HG02642 (cell line): ENCODE measurements at regions not wholly inside any gene's neighbourhood (a gene's known extent, or its start where the extent isn't known, plus 50 kb on each side); places are given as distances from the start of the nearest gene placed in this dataset.
"Not testable (repeated sequence)": the region's sequence is repeated elsewhere in the genome, so short reads cannot be mapped to it uniquely, and the experiment has no call there.

Source experiments
- ATAC-seq: cut with Tn5 transposase; IDR thresholded peaks from one replicate; pipeline ENCODE4 v1.9.1; 2021; ENCODE audit warnings: mild to moderate bottlenecking; ENCODE audit not compliant: unreplicated experiment, poor library complexity

DNA sequence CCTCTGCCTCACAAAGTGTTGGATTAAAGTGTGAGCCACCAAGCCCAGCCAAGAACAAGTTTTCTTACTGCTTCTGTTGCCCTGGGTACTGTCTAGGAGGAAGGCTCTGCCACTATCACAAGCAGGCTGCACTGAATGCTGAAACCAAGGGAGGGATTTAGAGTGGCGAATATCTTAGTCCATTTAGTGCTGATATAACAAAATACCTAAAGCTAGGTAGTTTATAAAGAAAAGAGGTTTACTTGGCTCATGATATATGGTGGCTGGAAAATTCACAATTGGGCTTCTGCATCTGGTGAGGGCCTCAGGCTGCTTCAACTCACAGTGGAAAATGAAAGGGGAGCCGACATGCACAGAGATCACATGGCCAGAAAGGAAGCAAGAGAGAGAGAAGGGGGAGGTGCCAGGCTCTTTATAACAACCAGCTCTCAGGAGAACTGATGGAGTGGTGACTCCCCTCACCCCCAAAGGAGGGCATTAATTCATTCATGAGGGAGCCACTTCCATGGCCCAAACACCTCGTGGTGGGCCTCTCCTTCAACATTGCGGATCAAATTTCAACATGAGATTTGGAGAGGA, 146.0 kb upstream of the SERPINE2 start:
- ATAC-seq, result no peak

DNA sequence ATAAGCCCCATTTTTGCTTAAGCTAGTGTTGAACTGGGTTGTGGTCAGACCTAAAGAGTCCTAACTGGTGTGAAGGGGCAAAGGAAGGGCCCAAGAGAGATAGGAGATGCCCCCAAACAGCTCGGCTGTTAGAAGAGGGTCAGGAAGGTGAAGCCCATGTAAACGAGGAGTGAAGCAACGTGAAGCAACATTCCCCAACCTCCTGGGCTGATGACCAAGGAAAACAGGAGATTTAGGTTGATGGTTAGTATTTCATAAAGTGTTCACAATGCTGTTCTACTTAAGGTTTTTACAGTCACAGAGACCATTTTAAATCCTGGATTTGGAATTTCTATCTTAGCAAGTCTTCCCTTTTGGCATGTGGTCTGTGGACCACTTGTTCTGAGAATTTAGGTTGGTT, 144.0 kb upstream of the SERPINE2 start:
- no peak for ATAC-seq

DNA sequence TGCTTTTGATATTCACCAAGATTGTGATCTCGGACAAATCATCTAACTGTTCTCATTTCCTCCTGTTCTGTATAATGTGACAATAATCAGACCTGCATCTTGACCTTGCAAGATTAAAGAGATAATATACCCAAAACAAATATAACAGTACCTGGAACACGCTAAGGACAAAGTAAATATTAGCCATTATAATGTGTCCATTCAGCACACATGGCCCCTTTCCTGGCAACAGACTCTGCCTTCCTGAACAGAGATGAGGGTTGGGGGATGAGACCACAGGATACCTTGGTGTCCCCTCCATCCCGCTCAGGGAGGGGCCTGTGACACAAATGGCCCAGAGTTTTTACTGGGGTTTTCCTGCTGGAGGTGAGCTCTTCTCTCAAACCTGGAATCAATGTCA, 143.4 kb upstream of the SERPINE2 start:
- no peak for ATAC-seq

DNA sequence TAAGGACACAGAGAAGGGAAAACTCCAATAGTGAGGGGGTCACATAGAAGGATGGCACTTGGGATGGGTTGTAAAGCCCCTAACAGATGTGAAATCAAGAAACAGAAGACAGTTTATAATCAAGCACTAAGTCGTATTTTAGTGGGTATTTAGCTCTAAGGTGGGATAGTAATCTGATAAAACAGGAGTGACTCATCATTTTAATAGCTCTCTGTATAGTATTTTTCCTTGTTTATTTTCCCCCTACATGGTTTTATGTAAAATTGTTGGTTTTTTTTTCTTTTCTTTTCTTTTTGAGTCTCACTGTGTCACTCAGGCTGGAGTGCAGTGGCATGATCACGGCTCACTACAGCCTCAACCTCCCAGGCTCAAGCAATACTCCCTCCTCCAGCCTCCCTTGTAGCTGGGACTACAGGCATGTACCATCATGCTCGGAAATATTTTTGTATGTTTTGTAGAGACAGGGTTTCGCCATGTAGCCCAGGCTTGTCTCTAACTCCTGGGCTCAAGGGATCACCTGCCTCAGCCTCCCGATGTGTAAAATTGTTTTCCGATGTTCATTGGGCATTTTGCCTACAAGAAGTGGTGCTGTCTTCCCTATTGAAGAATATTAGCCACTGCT, 142.6 kb upstream of the SERPINE2 start:
- ATAC-seq, result no peak

DNA sequence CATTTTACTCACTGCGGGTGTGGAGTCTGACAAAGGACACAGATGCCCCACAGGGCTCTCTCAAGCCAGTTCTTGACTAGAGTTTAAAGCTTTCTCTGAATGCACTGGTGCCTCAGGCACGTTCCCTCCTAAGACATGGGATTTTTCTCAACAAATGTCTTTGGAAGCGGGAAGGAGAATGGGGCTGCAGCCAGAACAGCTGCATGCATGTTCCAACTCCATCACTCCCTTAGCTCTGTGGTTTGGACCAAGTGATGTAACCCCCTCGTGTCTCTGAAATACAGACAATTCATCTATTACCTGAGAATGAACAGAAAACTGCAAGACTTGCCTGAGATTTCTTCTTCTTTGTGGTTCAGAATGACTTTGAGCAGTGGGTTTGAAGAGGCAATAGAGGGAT, 141.7 kb upstream of the SERPINE2 start:
- no peak for ATAC-seq

DNA sequence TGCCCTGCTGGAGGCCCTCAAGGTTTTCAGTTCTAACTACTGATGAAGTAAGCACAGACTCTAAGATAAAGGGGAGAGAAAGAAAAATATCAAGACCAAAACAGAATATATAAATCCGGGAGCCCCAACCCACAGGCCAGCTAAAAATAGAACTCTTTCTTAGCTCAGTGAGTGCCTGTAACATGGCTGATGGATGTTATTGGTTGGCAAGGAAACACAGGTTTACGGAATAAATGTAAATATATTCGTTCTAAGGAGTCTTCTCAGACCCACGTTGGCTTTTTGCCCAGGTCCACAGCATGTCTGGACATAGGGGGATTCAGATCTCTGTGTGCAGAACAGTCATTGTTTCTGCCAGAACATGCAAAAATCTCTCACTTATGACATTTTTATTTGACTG, 139.0 kb upstream of the SERPINE2 start:
- ATAC-seq, result no peak

DNA sequence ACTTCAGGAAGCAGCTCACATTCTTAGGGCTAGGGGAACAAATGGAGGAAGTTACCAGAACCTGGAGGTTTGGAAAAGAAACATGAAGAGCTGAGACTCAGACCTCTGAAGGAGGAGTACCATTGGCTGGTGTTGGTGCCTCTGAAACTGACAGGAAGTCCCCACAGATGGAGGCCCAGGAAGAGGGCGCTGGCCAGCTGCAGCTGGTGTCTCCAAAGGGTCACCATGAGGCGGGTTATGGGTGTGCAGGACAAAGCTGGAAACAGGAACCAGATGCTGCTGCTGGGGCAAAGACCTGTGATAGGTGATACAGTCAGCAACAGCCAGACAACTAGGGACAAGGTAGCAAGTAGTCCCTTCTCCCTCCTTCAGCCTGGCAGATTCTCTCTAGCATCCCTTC, 136.5 kb upstream of the SERPINE2 start:
- ATAC-seq, result no peak

DNA sequence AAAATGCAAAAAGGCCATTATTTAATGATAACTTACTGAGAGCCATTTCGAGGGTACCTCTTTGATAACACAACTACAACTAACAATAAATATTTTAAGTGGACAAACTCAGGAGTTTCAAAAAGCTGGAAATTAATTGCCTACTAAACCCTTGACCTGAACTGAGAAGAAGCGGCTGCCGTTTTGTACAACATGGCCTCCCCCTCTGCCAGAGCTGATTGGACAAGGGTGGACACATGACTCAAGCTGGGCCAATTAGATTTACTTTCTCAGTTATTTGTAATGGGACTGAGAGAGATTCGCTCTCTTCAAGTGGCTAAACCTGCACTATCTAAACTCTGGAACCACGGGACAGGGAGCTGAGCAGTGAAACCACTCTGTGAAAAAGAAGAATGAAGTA, 135.9 kb upstream of the SERPINE2 start:
- no peak for ATAC-seq

DNA sequence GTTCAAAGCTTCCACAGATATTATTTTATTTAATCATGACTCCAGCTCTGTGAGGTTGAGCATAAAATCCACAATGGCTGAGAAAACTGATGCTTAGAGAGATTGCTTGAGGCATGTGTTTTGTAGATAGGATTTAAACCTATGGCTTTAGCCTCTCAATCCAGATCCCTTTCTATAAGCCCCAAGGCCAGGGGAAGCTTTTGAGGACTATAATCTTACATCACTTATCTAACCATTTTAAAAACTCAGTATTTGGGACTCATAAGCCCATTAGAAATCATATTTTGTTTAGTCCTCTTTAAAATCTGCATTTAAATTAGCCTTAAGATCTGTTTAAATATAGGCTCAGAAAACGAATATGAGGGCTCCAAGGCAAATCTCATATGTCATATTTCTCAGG, 135.4 kb upstream of the SERPINE2 start:
- no peak for ATAC-seq

DNA sequence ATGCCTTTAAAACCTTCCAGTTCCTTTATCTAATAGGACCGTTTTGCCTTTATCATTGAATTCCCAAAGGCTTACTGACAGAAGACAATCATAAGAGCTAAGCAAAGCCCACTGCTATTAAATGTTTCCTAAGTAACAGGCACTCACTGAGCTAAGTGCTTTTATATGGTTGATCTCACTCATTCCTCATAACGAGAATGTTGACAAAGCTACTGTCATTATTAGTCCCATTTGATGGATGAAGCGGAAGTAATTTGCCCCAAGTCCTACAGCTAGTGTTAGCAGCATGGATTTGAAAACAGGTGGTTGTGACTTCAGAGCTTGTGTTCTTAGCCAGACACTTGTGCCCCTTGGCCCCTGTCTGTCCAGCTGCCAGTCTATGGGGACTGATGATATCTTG, 134.8 kb upstream of the SERPINE2 start:
- no peak for ATAC-seq

DNA sequence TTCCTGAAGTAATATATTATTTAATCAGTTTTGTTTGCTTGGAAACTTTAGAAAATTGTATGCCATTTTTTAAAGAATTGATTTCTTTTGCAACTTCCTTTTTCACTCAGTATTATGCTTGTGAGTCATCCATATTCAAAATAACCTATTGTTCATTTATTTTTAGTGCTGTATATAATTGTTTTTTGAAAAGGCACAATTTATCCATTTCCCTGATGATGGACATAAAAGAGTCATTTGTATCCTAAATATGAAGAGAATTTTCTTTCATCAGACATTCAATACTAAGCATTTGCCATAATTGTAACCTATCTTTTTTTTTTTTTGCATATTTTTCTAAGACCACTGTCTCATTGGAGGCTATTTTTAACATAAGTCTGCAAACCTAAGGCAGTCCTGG, 134.1 kb upstream of the SERPINE2 start:
- ATAC-seq, result no peak

DNA sequence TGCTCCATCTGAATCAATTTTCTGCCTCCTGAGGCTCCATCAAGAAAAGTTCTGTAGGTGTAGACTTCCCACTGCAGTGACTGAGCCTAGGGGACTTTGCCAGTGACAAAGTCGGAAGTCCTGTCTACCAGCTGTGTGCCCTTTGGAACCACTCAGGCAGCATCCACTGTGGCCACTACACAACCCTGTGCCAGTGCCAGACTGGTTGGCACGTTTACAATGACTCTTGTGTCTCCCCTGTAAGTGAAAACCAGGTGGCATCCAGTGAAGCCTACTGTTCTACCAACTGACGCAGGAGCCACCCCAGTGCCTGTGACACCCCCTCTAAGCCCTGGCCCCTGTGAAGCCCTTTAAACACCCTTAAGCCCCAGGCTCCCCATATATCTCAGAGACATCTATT, 132.1 kb upstream of the SERPINE2 start:
- no peak for ATAC-seq

DNA sequence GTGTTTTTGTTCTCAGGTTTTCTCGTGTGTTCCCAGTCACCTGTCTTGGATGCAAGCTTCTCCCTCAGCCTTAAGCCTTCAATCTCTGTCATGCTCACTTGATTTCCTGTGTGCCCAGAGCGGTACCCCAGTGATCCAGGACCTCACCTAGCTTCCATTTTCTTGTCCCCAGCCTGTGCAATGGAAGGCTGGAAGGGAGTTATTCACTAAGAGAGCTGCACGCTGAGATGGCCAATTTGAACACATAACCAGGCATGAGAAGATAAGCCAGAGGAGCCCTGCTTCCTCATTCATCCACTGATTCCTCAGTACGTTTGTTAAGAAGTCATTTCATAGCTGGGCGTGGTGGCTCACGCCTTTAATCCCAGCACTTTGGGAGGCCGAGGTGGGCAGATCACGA, 130.8 kb upstream of the SERPINE2 start:
- ATAC-seq, result no peak

DNA sequence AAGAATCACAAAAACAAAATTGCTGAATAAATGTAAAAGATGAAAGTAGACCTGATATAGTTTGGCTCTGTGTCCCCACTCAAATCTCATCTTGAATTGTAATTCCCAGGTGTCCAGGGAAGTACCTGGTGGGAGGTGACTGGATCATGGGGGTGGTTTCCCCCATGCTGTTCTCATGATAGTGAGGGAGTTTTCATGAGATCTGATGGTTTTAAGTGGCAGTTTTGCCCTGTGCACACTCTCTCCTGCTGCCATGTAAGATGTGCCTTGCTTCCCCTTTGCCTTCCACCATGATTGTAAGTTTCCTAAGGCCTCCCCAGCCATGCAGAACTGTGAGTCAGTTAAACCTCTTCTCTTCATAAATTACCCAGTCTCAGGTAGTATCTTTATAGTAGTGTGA, 128.7 kb upstream of the SERPINE2 start:
- ATAC-seq, result not testable (repeated sequence)

DNA sequence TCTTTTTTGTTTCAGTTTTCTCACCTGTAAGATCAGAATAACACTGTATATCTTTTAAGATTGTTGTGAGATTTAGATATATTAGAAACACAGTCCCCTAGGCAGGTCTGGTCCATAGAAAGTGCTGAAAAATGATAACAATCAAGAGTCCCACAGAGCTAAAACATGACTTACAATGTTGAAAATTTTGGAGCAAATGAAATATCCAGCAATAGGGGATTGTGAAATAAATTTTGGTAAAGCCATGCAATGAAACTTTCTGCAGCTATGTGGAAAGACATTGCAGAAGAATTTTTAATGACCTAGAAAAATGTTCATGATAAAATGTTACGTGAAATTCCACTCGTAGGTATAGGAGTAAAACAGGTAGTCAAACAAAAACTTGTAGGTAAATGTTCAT, 127.6 kb upstream of the SERPINE2 start:
- ATAC-seq, result no peak

DNA sequence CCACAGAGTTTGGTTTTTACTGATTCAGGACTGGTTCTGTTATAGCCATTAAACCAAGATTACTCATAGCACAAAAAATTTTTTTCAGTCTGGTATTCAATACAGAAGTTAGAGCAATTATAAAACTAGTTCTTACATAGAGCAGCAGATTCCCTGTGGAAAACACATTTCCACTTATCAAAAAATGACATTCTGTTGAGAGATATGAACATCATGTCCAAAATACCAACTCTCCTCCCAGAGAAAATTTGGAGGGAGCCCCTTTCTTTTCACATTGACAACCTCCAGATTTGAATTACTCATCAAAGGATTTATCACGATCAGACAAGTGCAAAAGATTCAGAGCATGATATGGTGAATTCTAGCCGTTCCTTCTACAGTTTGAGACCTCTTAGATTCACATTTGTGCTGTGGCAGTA, 126.8 kb upstream of the SERPINE2 start:
- no peak for ATAC-seq

DNA sequence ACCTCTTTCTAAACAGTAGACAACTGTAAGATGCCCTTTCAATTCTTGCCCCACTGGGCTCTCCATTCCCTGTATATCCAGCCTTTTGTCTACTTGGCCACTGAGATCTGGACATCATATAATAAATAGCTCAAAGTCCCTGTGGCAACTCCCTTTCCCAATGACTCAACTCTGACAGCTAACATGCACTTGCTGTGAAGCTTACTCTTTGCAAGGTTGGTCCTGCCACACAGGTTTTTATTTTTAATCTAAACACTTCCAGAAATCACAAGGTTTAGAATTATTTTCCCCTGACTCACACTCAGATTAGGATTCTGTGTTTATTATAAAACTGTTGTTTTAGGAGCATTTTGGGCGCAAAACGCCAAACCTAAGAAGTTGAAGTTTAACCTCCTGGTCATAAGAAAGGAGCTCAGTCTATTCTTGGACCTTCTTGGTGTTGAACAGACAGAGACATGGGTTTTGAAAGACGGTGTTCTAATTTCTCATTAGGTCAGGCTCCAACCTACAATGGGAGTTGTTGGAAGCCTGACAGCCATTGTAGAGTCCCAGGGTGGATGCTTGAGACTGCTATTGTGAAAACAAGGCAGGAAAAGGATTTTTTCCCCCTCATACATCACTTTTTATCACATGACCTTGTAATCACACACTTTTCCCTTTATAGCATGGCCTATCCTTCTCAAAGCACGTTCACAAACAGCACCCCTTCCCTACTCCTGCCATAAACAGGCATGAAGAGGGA, 124.7 kb upstream of the SERPINE2 start:
- ATAC-seq, result no peak

DNA sequence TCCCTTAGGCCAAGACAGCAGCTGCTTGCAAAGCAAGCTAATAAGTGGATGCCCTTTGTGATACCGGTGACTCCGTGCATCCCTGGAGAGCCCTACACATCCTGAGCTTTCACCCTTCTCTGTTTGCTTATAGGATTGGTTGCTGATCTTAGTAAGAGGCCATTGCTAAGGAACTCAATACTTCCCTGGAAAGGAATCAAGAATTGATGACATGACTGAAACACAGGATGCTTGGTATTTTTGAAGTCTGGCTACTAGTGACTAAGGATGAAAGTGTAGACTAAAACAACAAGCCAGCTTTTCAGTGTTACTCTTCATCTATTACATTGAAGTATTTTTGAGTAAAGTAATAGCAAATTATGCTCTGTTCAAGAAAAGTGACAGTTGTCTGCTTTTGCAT, 123.0 kb upstream of the SERPINE2 start:
- no peak for ATAC-seq

DNA sequence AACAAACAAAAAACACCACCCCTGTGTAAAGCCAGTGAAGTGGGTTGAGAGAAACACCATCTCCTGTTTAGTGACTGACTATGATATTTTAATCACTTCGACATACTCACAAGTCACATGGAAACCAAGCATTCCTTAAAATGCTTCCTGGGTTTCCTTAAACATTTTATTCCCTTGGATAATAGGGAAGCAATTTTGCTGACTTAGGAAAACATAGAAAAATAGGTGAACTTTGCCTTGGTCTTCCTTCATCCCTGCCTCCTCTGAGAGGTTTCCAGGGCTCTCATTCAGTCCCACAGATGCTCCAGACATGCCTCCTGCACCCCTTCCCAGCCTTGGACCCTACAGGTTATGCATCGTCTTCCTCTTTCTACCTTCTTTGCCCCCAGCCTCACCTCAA, 122.6 kb upstream of the SERPINE2 start:
- ATAC-seq, result no peak

DNA sequence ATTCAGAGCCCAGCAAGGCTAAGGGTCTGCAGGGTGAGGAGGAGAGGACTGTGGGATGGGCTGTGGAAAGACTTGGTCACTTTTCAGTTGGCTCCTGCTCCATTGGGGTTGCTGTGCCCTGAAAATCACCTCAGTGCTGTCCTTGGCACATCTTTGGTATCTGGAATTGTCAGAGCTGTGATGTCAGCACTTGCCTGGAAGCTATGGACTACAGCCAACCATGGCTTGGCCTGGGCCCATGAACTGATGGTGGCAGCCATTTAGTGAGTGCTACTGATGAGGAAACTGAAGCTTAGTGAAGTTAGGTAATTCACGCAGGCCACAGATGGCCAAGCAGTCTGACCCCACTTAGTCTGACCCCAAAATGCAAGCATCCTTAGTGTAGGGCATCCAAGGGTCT, 121.8 kb upstream of the SERPINE2 start:
- ATAC-seq, result no peak

DNA sequence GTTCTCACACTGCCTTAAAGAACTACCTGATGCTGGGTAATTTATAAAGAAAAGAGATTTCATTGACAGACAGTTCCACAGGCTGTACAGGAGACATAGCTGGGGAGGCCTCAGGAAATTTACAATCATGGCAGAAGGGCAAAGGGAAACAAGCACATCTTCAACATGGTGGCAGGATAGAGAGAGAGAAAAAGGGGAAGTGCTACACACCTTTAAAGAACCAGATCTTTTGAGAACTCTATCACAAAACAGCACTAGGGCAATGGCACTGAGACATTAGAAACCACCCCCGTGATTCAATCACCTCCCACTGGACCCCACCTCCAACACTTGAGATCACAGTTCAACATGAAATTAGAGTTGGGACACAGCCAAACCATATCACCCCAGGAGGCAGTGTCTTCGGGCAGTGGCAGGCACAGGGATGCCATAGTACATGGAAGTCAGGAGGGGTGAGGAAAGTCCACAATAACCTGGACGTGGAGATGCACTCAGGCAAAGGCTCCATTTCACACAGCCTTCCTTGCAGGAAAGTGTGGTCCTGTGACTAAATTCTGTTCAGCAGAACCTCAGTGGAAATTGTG, 120.4 kb upstream of the SERPINE2 start:
- no peak for ATAC-seq

DNA sequence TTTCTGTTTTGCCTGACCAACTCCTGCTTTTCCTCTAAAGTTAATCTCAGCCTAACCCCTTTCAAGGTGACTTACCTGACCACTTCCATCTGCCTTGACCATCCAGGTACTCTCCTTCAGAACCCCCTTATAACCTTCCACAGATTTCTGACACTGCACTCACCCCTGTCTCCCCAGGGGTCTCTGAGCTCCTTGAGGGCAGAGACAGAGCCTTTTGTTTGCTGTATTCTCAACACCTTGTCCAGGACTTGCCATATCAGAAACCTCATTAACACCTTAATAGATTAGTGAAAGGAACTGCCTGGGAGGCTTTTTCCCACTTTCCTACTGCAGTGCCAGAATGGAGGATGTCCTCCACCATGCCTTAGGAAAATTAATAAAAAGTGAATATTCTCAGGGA, 119.7 kb upstream of the SERPINE2 start:
- ATAC-seq, result no peak
